GM18870 (cell line): ENCODE measurements at regions not wholly inside any gene's neighbourhood (a gene's known extent, or its start where the extent isn't known, plus 50 kb on each side); places are given as distances from the start of the nearest gene placed in this dataset.
"Not testable (repeated sequence)": the region's sequence is repeated elsewhere in the genome, so short reads cannot be mapped to it uniquely, and the experiment has no call there.

Source experiments
- ATAC-seq: cut with Tn5 transposase; IDR thresholded peaks from one replicate; pipeline ENCODE4 v1.9.1; 2021; ENCODE audit warnings: moderate library complexity; ENCODE audit not compliant: unreplicated experiment

DNA sequence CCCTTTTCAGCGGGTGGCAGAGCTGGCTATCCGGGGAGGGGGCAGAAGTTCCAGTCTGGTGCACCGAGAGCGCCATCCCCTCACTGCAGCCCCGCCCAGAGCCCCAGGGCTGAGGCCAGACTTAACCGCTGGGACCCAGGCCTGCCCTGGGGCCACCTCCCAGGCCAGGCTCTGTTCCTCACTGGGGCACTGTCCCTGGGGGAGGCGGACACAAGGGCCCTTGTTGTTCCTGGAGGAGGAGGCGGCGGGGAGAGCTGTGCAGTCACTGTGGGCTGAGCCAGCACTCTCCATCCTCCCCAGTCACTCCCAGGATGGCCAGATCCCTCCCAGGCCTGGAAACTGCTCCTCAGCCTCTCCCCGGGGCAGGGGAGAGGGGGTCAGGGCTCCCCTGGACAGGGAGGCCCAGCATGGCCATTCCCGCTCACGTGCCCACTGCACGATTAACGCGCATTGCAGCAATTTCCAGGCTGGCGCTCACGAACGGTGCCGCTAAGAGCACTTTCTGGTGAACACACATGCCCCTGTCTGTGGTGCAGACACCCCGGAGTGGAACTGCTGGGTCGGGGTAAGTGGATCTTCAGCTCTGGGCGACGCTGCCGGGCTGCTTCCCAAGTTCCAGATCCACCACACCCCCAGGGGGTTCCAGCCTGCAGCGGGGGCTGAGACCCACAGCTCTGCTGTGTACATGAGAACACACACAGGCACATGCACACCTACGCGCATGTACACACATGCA is 89.8 kb upstream of the SFSWAP start:
- ATAC-seq = no peak

- no peak for ATAC-seq
Observed at GRCh38 chr12:131621701-131622421, 89.0 kb upstream of the SFSWAP start.

DNA sequence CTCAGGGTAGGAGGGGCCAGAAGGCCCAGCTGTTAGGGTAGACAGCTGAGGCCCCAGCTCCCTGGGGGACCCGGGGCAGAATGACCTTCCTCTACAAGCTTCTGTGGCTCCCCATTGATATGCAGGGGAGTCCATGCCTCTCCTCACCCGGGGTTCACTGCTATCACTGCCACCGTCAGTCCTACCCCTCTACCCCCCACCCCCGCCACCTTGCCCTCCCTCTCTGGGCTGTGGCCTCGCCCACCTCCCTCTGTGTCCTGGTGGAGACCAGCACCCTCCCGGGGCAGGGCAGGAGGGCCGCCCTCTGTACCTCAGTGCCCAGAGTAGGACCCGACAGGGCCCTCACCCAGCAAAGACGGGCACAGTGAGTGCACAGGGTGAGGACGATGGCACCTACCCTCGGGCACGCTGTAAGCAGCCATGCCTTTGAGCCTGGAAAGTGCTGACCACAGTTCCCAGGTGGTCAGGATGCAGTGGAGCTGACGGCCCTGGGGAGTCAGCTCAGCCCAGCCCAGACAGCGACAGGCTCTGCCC is 88.4 kb upstream of the SFSWAP start:
- ATAC-seq = no peak

DNA sequence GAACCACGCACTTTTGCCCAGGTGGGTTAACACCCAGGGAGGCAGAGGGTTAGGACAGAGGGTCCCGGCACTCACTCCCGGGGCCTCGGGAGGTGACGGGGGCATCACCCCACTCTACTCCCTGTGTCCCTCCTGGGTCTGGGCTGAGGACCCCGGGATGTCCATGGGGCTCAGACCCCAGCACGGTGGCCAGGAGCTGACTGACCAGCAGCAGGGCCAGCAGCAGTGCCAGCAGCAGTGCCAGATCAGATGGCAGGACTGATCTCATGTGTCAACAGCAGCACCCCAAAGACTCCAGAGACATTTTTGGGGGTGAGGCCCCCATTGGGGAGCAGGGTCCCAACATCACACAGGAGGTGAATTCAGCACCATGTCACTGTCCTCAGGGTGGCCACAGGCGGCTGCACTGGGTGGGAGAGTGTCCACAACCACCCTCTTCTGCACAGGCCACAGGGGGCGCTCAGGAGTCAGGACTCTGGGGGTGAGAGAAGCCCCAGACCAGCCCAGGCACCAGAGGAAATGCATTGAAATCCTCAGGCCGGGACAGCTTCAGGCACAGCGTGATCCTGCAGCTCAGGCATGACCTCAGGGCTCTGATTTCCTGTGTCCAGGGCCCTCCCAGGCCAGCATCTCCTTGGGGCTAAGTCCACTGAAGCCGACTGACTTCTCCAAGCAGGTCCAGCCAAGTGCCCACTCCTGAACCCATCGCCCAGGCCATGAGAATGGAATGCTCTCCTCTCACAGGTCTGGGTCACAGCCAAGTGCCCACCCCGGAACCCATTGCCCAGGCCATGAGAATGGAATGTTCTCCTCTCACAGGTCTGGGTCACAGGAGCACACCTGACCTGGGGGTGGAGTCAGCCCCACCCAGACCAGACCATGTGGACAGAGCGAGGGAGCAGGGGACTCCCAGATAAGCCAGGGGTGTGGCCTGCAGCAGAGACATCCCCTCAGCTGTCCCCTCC is 87.2 kb upstream of the SFSWAP start:
- not testable (repeated sequence) for ATAC-seq

DNA sequence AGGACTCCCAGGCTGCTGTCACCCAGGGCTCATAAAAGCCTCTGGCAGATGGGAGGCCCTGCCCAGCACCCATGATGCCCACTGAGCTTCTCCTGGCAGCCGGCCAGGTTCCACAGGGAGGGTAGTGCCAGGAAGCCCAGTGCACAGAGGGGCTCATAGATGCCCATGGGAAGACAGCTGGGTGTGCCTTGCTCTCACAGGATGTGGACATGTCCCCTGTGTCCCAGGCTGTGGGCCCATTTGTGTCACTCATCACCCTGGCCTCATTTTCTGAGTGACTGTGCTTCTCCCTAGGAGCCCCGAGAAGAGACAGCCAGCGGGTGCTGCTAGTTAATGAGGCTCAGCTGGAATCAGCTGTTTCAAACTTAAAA is 86.5 kb upstream of the SFSWAP start:
- ATAC-seq = not testable (repeated sequence)

DNA sequence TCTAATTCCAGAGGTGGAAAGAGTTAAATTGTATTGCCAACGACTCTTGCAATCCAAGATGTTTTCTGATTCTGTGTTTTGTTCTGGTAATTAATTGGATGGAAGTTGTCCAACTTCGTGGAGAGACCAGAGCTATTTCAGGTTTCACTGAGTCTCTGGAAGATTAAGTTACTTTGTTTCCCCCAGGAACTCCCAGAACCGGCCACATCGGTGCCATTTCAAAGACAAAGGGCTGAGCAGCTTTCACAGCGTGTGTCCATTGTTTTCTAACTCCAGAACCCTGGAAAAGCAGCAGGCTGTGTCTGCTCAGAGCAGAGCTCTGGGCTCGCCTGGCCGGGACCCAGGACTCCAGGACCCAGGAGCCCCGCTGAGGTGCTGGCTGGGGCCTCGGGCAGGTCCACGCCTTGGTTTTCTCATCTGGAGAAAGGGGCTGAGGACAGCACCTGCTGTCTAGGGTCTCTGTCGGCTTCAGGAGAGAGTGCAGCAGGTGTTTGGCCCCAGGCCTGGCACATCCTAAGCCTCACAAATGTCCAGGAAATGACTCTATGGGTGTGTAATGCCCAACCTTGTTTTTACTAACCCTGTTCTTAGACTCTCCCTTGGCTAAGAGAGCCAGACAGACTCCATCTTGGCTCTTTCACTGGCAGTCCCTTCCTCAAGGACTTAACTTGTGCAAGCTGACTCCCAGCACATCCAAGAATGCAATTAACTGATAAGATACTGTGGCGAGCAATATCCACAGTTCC is 86.0 kb upstream of the SFSWAP start:
- not testable (repeated sequence) for ATAC-seq

DNA sequence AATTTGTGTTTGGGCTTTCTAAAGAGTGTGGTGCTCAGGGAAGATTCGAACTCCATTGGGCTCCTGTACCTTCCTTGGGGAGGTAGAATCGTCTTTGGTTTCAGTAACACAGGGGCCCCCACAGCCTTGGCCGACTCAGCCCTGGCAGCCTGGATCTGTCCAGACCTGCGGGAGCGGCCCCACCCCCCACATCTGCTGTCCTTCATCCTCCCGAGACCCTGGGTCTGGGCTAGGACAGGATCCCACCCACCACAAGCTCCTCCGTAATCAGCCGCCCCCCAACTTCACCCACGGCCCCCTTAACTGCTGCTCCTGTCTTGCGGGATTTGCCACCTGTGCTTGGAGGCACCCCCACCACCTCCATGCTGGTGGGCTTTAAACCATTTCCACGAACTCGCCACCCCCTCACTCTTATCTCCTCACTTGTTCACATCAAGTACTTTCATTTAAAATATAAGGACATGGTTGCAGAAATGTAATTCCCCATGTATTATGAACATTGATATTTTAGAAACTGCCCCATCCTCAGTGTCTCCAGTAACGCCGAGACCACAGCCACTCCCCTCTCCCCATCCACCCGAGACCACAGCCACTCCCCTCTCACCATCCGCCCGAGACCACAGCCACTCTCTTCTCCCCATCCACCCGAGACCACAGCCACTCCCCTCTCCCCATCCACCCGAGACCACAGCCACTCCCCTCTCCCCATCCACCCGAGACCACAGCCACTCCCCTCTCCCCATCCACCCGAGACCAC is 84.7 kb upstream of the SFSWAP start:
- not testable (repeated sequence) for ATAC-seq

DNA sequence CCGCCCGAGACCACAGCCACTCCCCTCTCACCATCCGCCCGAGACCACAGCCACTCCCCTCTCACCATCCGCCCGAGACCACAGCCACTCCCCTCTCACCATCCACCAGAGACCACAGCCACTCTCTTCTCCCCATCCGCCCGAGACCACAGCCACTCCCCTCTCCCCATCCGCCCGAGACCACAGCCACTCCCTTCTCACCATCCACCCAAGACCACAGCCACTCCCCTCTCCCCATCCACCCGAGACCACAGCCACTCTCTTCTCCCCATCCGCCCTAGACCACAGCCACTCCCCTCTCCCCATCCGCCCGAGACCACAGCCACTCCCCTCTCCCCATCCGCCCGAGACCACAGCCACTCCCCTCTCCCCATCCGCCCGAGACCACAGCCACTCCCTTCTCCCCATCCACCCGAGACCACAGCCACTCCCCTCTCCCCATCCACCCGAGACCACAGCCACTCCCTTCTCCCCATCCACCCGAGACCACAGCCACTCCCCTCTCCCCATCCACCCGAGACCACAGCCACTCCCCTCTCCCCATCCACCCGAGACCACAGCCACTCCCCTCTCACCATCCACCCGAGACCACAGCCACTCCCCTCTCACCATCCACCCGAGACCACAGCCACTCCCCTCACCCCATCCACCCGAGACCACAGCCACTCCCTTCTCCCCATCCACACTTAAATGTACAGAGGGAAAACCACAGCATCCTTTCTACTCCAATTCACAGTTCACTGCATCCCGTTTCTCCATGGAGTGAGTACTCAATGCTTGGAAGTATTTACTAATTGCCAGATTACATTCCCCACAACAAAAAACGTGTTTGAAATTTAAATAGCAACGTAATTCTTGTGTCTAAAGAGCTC is 83.5 kb upstream of the SFSWAP start:
- ATAC-seq = not testable (repeated sequence)

GRCh38 chr12:131628023-131628740 is 82.7 kb upstream of the SFSWAP start:
- no peak for ATAC-seq

DNA sequence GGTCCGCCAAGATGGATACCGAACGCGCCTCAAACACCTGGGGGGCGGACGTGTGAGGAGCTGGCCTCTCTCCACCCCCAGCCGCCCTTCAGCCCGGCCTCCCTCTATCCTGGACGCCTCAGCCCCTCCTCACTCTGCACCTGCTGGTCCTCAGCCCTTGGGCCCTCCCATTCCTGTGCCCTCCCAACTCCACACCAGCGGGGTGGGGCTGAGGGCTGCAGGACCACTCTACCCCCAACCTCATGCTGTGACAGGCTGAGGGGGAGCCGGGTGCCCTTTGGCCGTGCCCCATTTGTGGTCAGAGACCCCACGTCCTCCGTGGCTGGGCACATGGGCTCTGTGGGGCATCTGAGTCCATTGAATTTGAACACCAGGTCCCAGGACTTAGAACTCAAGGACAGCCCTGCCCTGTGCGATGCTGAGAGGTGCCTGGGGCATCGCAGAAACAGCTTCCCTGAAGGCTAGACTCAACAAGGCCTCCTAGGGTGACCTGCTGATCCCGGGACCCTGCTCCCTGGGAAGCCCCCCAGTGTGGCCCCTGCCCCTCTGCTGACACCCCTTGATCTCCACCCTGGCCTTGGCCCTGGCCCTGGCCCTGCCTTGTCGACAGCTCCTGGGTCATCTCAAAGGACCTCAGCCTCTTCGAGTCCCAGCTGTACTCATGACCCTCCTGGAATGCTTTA is 82.0 kb upstream of the SFSWAP start:
- ATAC-seq = no peak

DNA sequence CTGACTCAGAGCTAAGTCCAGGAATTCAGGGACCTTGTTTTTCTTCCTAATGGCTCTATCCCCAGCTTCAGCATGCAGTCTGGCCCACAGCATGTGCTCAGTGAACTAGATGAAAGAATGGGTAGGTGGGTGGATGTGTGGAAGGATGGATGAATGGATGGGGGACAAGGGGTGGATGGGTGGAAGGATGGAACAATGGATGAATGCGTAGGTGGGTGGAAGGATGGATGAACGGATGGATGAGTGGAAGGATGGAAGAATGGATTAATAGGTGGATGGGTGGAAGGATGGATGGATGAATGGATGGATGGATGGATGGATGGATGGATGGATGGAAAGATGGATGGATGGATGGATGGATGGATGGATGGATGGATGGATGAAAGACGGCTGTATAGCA is 79.7 kb upstream of the SFSWAP start:
- no peak for ATAC-seq

GRCh38 chr12:131631889-131632651 is 78.8 kb upstream of the SFSWAP start:
- not testable (repeated sequence) for ATAC-seq

DNA sequence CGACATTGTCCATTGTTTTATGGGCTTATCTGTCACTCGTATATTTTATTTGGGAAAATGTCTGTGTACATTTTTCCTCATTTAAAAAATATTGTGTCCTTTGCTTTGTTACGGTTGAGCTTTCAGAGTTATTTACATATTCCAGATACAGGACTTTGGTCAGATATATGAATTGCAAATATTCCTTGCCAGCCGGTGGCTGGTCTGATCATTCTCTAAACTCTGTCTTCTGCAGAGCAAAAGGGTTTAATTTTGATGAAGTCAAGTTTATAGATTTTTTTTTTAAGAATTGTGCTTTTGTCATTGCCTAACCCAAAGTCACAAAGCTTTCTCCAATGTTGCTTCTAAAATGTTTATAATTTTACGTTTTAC is 78.3 kb upstream of the SFSWAP start:
- not testable (repeated sequence) for ATAC-seq

DNA sequence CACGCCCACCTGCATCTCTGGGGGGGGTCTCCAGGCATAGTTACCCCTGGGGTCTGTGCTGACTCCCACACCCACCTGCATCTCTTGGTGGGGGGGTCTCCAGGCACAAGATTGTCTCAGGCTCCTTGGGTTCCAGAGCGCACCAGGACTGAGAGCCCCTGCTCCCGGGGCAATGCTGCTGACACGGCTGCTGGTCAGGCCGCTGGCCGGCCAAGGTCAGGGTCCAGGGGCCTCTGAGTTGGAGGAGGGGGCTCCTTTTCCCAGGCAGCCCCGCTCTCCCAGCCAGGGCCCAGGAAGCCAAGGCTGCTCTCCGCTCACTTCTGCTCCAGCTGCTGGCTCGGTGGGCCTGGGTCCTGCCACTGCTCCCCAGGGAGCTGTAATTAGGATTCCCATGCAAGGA is 77.3 kb upstream of the SFSWAP start:
- ATAC-seq = not testable (repeated sequence)

DNA sequence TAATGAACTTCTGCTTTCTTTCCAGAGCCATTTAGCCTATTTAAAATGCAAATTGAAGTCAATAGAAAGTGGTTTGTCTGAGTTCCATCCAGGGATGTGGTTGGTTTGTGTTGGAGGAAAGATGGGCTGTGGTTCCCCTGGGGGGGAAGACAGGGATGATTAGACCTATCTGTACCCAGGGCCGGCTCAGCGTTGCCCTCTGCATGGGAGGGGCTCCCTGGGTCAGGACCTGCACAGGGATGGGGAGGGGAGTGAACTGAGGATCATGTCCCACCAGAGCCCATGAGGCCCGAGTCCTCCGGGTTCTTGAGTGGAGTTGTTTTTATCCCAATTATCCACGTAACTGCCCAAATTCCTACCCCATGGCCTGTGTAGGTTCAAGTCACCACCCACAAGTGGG is 76.9 kb upstream of the SFSWAP start:
- no peak for ATAC-seq

DNA sequence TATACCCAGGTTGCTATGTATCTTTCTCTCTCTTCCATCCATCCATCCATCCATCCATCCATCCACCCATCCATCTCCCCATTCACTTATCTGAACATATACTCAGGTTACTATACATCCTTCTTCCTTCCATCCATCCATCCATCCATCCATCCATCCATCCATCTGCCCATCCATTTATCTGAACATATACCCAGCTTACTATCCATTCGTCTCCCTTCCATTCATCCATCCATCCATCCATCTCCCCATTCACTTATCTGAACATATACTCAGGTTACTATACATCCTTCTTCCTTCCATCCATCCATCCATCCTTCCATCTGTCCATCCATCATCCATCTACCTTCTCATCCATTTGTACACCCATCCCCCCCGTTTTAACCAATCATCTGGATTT is 75.9 kb upstream of the SFSWAP start:
- ATAC-seq = not testable (repeated sequence)
